Astrocyte of the cerebellum (primary cell): ENCODE measurements at regions not wholly inside any gene's neighbourhood (a gene's known extent, or its start where the extent isn't known, plus 50 kb on each side); places are given as distances from the start of the nearest gene placed in this dataset.

ENCODE experiments used
- DNase-seq: peaks from one replicate; pipeline ENCODE4 v3.0.0-alpha.2; 2011; ENCODE audit warnings: low read depth
- H3K4me3 ChIP-seq: 2 replicates; pipeline ENCODE4 v1.5.1; 2011; ENCODE audit warnings: mild to moderate bottlenecking, low read depth, low read length, moderate library complexity
- CTCF ChIP-seq: IDR thresholded peaks from 2 replicates; pipeline ENCODE4 v1.5.1; 2012; ENCODE audit warnings: low read length, low read depth, moderate library complexity, mild to moderate bottlenecking; ENCODE audit errors: missing control alignments
- in situ Hi-C: cut with HindIII; loops from 2 replicates; pipeline ENCODE4 v1.10.0; 2017; ENCODE audit warnings: low sequenced_read_pairs

GRCh38 chr11:120061036-120061760 is 76.7 kb downstream of the TRIM29 start:
- in situ Hi-C loops: no loop called here
- DNase-seq: no peak
- H3K4me3 ChIP-seq: no peak overlapping the region
- no peak for TF ChIP-seq CTCF

- TF ChIP-seq CTCF: no peak
- no peak overlapping the region for H3K4me3 ChIP-seq
- DNase-seq: no peak
- in situ Hi-C loops: no loop called here
These were observed 77.4 kb downstream of the TRIM29 start for GRCh38 chr11:120060512-120060911.

GRCh38 chr11:120058931-120059330 is 79.0 kb downstream of the TRIM29 start:
- no peak for DNase-seq
- in situ Hi-C loops: no loop called here
- no peak for TF ChIP-seq CTCF
- no peak overlapping the region for H3K4me3 ChIP-seq

GRCh38 chr11:120057595-120058581 is 80.0 kb downstream of the TRIM29 start:
- DNase-seq: no peak
- TF ChIP-seq CTCF: no peak
- in situ Hi-C loops: no loop called here
- H3K4me3 ChIP-seq: no peak overlapping the region

- in situ Hi-C loops: no loop called here
- no peak overlapping the region for H3K4me3 ChIP-seq
- TF ChIP-seq CTCF: no peak
- no peak for DNase-seq
These were observed 80.9 kb downstream of the TRIM29 start for GRCh38 chr11:120057028-120057330.

GRCh38 chr11:120056301-120057027 is 81.4 kb downstream of the TRIM29 start:
- in situ Hi-C loops: no loop called here
- no peak for DNase-seq
- no peak for TF ChIP-seq CTCF
- no peak overlapping the region for H3K4me3 ChIP-seq
